ENCODE measurements at regions not wholly inside any gene's neighbourhood (a gene's known extent, or its start where the extent isn't known, plus 50 kb on each side); places are given as distances from the start of the nearest gene placed in this dataset.
"Not testable (repeated sequence)": the region's sequence is repeated elsewhere in the genome, so short reads cannot be mapped to it uniquely, and the experiment has no call there.

- no peak for DNase-seq (ENCODE audit: low read depth, low spot score)
- in situ Hi-C loops (cut with HindIII; ENCODE audit: low pct_unique_long_range_greater_than_20kb, low sequenced_read_pairs): no loop called here
Observed at GRCh38 chr13:31556376-31556775, 182.9 kb upstream of the RXFP2 start.

GRCh38 chr13:31584221-31584620 is 155.1 kb upstream of the RXFP2 start:
- in situ Hi-C loops (cut with HindIII; ENCODE audit: low pct_unique_long_range_greater_than_20kb, low sequenced_read_pairs); DNase-seq (ENCODE audit: low read depth, low spot score): not testable (repeated sequence)

- DNase-seq (ENCODE audit: low read depth, low spot score): no peak
- in situ Hi-C loops (cut with HindIII; ENCODE audit: low pct_unique_long_range_greater_than_20kb, low sequenced_read_pairs): no loop called here
Observed at GRCh38 chr13:31587698-31588266, 151.5 kb upstream of the RXFP2 start.

- DNase-seq (ENCODE audit: low read depth, low spot score): no peak
- in situ Hi-C loops (cut with HindIII; ENCODE audit: low pct_unique_long_range_greater_than_20kb, low sequenced_read_pairs): no loop called here
Observed at GRCh38 chr13:31588316-31588715, 151.0 kb upstream of the RXFP2 start.

- DNase-seq (ENCODE audit: low read depth, low spot score): no peak
- in situ Hi-C loops (cut with HindIII; ENCODE audit: low pct_unique_long_range_greater_than_20kb, low sequenced_read_pairs): no loop called here
Observed at GRCh38 chr13:31588893-31589292, 150.4 kb upstream of the RXFP2 start.

GRCh38 chr13:31591642-31592233 is 147.6 kb upstream of the RXFP2 start:
- DNase-seq (ENCODE audit: low read depth, low spot score): no peak
- in situ Hi-C loops (cut with HindIII; ENCODE audit: low pct_unique_long_range_greater_than_20kb, low sequenced_read_pairs): no loop called here

- DNase-seq (ENCODE audit: low read depth, low spot score): no peak
- in situ Hi-C loops (cut with HindIII; ENCODE audit: low pct_unique_long_range_greater_than_20kb, low sequenced_read_pairs): no loop called here
Observed at GRCh38 chr13:31594056-31594455, 145.3 kb upstream of the RXFP2 start.

GRCh38 chr13:31595563-31595962 is 143.8 kb upstream of the RXFP2 start:
- in situ Hi-C loops (cut with HindIII; ENCODE audit: low pct_unique_long_range_greater_than_20kb, low sequenced_read_pairs): no loop called here
- DNase-seq (ENCODE audit: low read depth, low spot score): no peak

GRCh38 chr13:31598990-31599389 is 140.3 kb upstream of the RXFP2 start:
- in situ Hi-C loops (cut with HindIII; ENCODE audit: low pct_unique_long_range_greater_than_20kb, low sequenced_read_pairs): no loop called here

GRCh38 chr13:31605076-31605860 is 134.1 kb upstream of the RXFP2 start:
- no peak for DNase-seq (ENCODE audit: low read depth, low spot score)
- in situ Hi-C loops (cut with HindIII; ENCODE audit: low pct_unique_long_range_greater_than_20kb, low sequenced_read_pairs): no loop called here

More at GRCh38 chr13:31598990-31599389, 140.3 kb upstream of the RXFP2 start:
- no peak for DNase-seq (ENCODE audit: low read depth, low spot score)

GRCh38 chr13:31607531-31607930 is 131.8 kb upstream of the RXFP2 start:
- in situ Hi-C loops (cut with HindIII; ENCODE audit: low pct_unique_long_range_greater_than_20kb, low sequenced_read_pairs); DNase-seq (ENCODE audit: low read depth, low spot score): not testable (repeated sequence)

- DNase-seq (ENCODE audit: low read depth, low spot score); in situ Hi-C loops (cut with HindIII; ENCODE audit: low pct_unique_long_range_greater_than_20kb, low sequenced_read_pairs): not testable (repeated sequence)
Observed at GRCh38 chr13:31608780-31609179, 130.5 kb upstream of the RXFP2 start.

GRCh38 chr13:31610270-31610998 is 128.9 kb upstream of the RXFP2 start:
- DNase-seq (ENCODE audit: low read depth, low spot score): no peak
- in situ Hi-C loops (cut with HindIII; ENCODE audit: low pct_unique_long_range_greater_than_20kb, low sequenced_read_pairs): no loop called here

GRCh38 chr13:31611214-31611613 is 128.1 kb upstream of the RXFP2 start:
- in situ Hi-C loops (cut with HindIII; ENCODE audit: low pct_unique_long_range_greater_than_20kb, low sequenced_read_pairs): no loop called here
- DNase-seq (ENCODE audit: low read depth, low spot score): no peak

- in situ Hi-C loops (cut with HindIII; ENCODE audit: low pct_unique_long_range_greater_than_20kb, low sequenced_read_pairs): no loop called here
- DNase-seq (ENCODE audit: low read depth, low spot score): no peak
Observed at GRCh38 chr13:31614073-31614472, 125.3 kb upstream of the RXFP2 start.

- no peak for DNase-seq (ENCODE audit: low read depth, low spot score)
- in situ Hi-C loops (cut with HindIII; ENCODE audit: low pct_unique_long_range_greater_than_20kb, low sequenced_read_pairs): no loop called here
Observed at GRCh38 chr13:31614704-31615103, 124.6 kb upstream of the RXFP2 start.

GRCh38 chr13:31625115-31625514 is 114.2 kb upstream of the RXFP2 start:
- in situ Hi-C loops (cut with HindIII; ENCODE audit: low pct_unique_long_range_greater_than_20kb, low sequenced_read_pairs): no loop called here
- DNase-seq (ENCODE audit: low read depth, low spot score): no peak

- no peak for DNase-seq (ENCODE audit: low read depth, low spot score)
Observed at GRCh38 chr13:31627097-31627845, 112.1 kb upstream of the RXFP2 start.

More at GRCh38 chr13:31627097-31627845, 112.1 kb upstream of the RXFP2 start:
- in situ Hi-C loops (cut with HindIII; ENCODE audit: low pct_unique_long_range_greater_than_20kb, low sequenced_read_pairs): no loop called here

Data from SK-MEL-5 (cell line).